PC-9 (cell line): ENCODE measurements at regions not wholly inside any gene's neighbourhood (a gene's known extent, or its start where the extent isn't known, plus 50 kb on each side); places are given as distances from the start of the nearest gene placed in this dataset.

ENCODE experiments used
- BruUV-seq: library from RNA; stranded (reverse); fragments of 400-500 nt; replicated peaks from 2 replicates; lab custom pipeline; 2021; lab: Mats Ljungman, UMichigan
- CTCF ChIA-PET: fragments of 300-600 bp; sonication (Branson Sonifier 250); formaldehyde crosslinking; loops from one replicate; lab custom pipeline; 2022; ENCODE audit warnings: antibody characterized with exemption; lab: Charles Lee
- POLR2A ChIA-PET: fragments of 300-600 bp; sonication (Branson Sonifier 250); formaldehyde crosslinking; loops from one replicate; lab custom pipeline; 2022; ENCODE audit warnings: antibody characterized with exemption; ENCODE audit not compliant: unreplicated experiment; lab: Charles Lee
- DNase-seq, 2 experiments: peaks; one replicate each; pipeline versions ENCODE4 v3.0.0 to v3.0.0-alpha.2; 2015 to 2022; ENCODE audit warnings: mixed read lengths in 1 of 2
- H2AFZ ChIP-seq: fragments of 200-600 bp; sonication (generic); 2 replicates; pipeline ENCODE4 v1.8.1; 2017; ENCODE audit warnings: antibody characterized with exemption
- H3F3A ChIP-seq: fragments of 200-600 bp; sonication (generic); 2 replicates; pipeline ENCODE4 v1.8.1; 2017; ENCODE audit warnings: antibody characterized with exemption, mild to moderate bottlenecking, low read depth; ENCODE audit not compliant: insufficient read depth
- H3K27ac ChIP-seq: fragments of 200-600 bp; sonication (generic); 2 replicates; pipeline ENCODE4 v1.6.1; 2016; ENCODE audit warnings: mixed run types
- H3K27me3 ChIP-seq: fragments of 200-600 bp; sonication (generic); 2 replicates; pipeline ENCODE4 v1.6.1; 2016; ENCODE audit warnings: low read depth, mixed run types; ENCODE audit not compliant: insufficient read depth
- H3K36me3 ChIP-seq: fragments of 200-600 bp; sonication (generic); 2 replicates; pipeline ENCODE4 v1.6.1; 2016; ENCODE audit warnings: low read depth, mixed run types
- H3K4me1 ChIP-seq: fragments of 200-600 bp; sonication (generic); replicated peaks from 2 replicates; pipeline ENCODE4 v1.6.1; 2016; ENCODE audit warnings: mixed run types; ENCODE audit not compliant: insufficient read depth
- H3K4me2 ChIP-seq: fragments of 200-600 bp; sonication (generic); 2 replicates; pipeline ENCODE4 v1.6.1; 2017; ENCODE audit warnings: mixed run types
- H3K4me3 ChIP-seq: fragments of 200-600 bp; sonication (generic); 2 replicates; pipeline ENCODE4 v1.6.1; 2016; ENCODE audit warnings: mixed run types
- H3K79me2 ChIP-seq: fragments of 200-600 bp; sonication (generic); 2 replicates; pipeline ENCODE4 v1.6.1; 2017; ENCODE audit warnings: low read depth, mixed run types
- H3K9me2 ChIP-seq: fragments of 200-600 bp; sonication (generic); 2 replicates; pipeline ENCODE4 v1.8.1; 2017; ENCODE audit warnings: mild to moderate bottlenecking; ENCODE audit not compliant: insufficient read depth
- H3K9me3 ChIP-seq: fragments of 200-600 bp; sonication (generic); 2 replicates; pipeline ENCODE4 v1.8.1; 2016; ENCODE audit warnings: low read depth; ENCODE audit not compliant: insufficient read depth
- H4K20me1 ChIP-seq: fragments of 200-600 bp; sonication (generic); 2 replicates; pipeline ENCODE4 v1.8.1; 2017; ENCODE audit not compliant: insufficient read depth
- CTCF ChIP-seq: fragments of 200-600 bp; sonication (generic); conservative IDR thresholded peaks from 2 replicates; pipeline ENCODE4 v1.6.1; 2017; ENCODE audit warnings: mixed run types, antibody characterized with exemption, mild to moderate bottlenecking, moderate library complexity
- EZH2 ChIP-seq: fragments of 200-600 bp; sonication (generic); IDR thresholded peaks from 2 replicates; pipeline ENCODE4 v1.8.0; 2017; ENCODE audit warnings: antibody characterized with exemption, low read depth
- intact Hi-C: fragments of 100-400 bp; cut with micrococcal nuclease; formaldehyde crosslinking; loops from one replicate; pipeline ENCODE4 v1.10.0; 2022; ENCODE audit not compliant: unreplicated experiment

- Histone ChIP-seq H3K9me3 (0 out of 2 replicates have a peak, but pooled peaks cover 12% of the 10 kb centered on the region), H3K27ac (no peak overlapping the region), H3K4me2 (no peak overlapping the region), H3K79me2 (no peaks in the 10 kb centered on the region), H3K4me1 (no peaks in the 10 kb centered on the region), H2AFZ (no peak overlapping the region), H3K36me3 (no peaks in the 10 kb centered on the region), H3F3A (no peaks in the 10 kb centered on the region), H4K20me1 (no peaks in the 10 kb centered on the region), H3K4me3 (no peak overlapping the region), H3K27me3 (no peaks in the 10 kb centered on the region), H3K9me2 (no peaks in the 10 kb centered on the region)
- intact Hi-C loops = no loop called here
- no TSS peak for BruUV-seq
- no peak for TF ChIP-seq CTCF
- no peak for TF ChIP-seq EZH2
- ChIA-PET CTCF (no interaction called here), POLR2A (no interaction called here)
- DNase-seq = no peak
Measured at GRCh38 chr13:105962080-105962479, 573.4 kb downstream of the EFNB2 start.

GRCh38 chr13:105961438-105961837, 574.0 kb downstream of the EFNB2 start:
- no peak for DNase-seq
- Histone ChIP-seq H2AFZ (no peak overlapping the region), H3K36me3 (no peaks in the 10 kb centered on the region), H4K20me1 (no peaks in the 10 kb centered on the region), H3F3A (no peaks in the 10 kb centered on the region), H3K27me3 (no peaks in the 10 kb centered on the region), H3K9me2 (no peaks in the 10 kb centered on the region), H3K4me2 (no peak overlapping the region), H3K9me3 (0 out of 2 replicates have a peak, but pooled peaks cover 12% of the 10 kb centered on the region), H3K4me3 (no peak overlapping the region), H3K27ac (no peak overlapping the region), H3K79me2 (no peaks in the 10 kb centered on the region), H3K4me1 (no peaks in the 10 kb centered on the region)
- no peak for TF ChIP-seq EZH2
- no peak for TF ChIP-seq CTCF
- ChIA-PET POLR2A (no interaction called here), CTCF (no interaction called here)
- no TSS peak for BruUV-seq
- intact Hi-C loops = no loop called here

GRCh38 chr13:105960326-105960725, 575.1 kb downstream of the EFNB2 start:
- no peak for DNase-seq
- H3K79me2 ChIP-seq = no peaks in the 10 kb centered on the region
- no peaks in the 10 kb centered on the region for H3K36me3 ChIP-seq
- ChIA-PET CTCF (no interaction called here), POLR2A (no interaction called here)
- H3K4me1 ChIP-seq = no peaks in the 10 kb centered on the region
- H4K20me1 ChIP-seq = no peaks in the 10 kb centered on the region
- no peaks in the 10 kb centered on the region for H3K27me3 ChIP-seq
- TF ChIP-seq EZH2 (no peak), CTCF (no peak)
- H2AFZ ChIP-seq = no peak overlapping the region
- H3F3A ChIP-seq = no peaks in the 10 kb centered on the region
- H3K9me3 ChIP-seq = 0 out of 2 replicates have a peak, but pooled peaks cover 12% of the 10 kb centered on the region
- no peak overlapping the region for H3K4me3 ChIP-seq
- intact Hi-C loops = no loop called here
- no TSS peak for BruUV-seq
- no peak overlapping the region for H3K4me2 ChIP-seq
- H3K27ac ChIP-seq = no peak overlapping the region
- no peaks in the 10 kb centered on the region for H3K9me2 ChIP-seq
